ENCODE measurements at regions not wholly inside any gene's neighbourhood (a gene's known extent, or its start where the extent isn't known, plus 50 kb on each side); places are given as distances from the start of the nearest gene placed in this dataset.

DNA sequence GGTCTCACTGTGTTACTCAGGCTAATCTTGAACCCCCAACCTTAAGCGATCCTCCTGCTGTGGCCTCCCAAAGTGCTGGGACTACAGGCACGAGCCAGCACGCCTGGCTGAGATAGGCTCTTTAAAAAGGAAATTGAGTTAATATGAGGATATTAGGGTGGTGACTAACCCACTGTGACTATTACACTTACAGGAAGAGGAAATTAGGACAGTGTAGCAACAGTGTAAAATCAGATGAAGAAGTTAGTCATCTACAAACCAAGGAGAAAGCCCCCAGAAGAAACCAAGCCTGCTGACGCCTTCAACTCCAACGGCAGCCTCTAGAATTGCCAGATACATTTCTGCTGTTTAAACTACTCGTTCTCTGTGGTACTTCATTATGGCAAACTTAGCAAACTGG, 711.9 kb downstream of the SUCLG1 start:
- TF ChIP-seq, protein P1, sequence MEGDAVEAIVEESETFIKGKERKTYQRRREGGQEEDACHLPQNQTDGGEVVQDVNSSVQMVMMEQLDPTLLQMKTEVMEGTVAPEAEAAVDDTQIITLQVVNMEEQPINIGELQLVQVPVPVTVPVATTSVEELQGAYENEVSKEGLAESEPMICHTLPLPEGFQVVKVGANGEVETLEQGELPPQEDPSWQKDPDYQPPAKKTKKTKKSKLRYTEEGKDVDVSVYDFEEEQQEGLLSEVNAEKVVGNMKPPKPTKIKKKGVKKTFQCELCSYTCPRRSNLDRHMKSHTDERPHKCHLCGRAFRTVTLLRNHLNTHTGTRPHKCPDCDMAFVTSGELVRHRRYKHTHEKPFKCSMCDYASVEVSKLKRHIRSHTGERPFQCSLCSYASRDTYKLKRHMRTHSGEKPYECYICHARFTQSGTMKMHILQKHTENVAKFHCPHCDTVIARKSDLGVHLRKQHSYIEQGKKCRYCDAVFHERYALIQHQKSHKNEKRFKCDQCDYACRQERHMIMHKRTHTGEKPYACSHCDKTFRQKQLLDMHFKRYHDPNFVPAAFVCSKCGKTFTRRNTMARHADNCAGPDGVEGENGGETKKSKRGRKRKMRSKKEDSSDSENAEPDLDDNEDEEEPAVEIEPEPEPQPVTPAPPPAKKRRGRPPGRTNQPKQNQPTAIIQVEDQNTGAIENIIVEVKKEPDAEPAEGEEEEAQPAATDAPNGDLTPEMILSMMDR (conservative IDR thresholded peaks at IDR 0.05), result no peak
- Mint-ChIP-seq H3K27ac (no peak overlapping the region), H3K27me3 (peaks cover 6% of the 10 kb centered on the region), H3K36me3 (no peaks in the 10 kb centered on the region), H3K9me3 (peaks cover 5% of the 10 kb centered on the region), H3K4me3 (no peak overlapping the region), H3K4me1 (ENCODE audit: unreplicated experiment) (peaks cover 7% of the 10 kb centered on the region)
- no peak for DNase-seq (ENCODE audit: extremely low spot score, unreplicated experiment)

DNA sequence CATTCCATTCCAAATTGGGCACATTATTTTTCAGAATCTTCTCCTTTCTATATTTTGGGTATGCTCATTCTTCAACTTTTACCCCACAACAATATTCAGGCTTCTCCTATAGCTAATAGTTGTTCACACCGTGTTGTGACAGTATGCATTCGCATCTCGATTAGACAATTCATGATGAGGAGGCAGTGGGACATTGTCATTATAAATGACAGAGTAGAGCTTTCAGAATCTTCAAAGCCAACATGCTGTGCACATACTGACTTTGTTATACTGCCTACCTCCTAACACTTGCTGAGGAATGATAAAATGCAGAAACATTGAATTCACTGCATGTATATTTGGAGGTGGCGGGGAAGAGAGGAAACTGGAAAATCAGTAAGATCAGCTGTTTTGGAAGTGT, 714.2 kb downstream of the SUCLG1 start:
- Mint-ChIP-seq H3K27ac (no peak overlapping the region), H3K36me3 (peaks cover 3% of the 10 kb centered on the region), H3K9me3 (peaks cover 16% of the 10 kb centered on the region), H3K27me3 (peaks cover 6% of the 10 kb centered on the region), H3K4me3 (no peak overlapping the region), H3K4me1 (ENCODE audit: unreplicated experiment) (peaks cover 7% of the 10 kb centered on the region)
- DNase-seq (ENCODE audit: extremely low spot score, unreplicated experiment), result no peak
- TF ChIP-seq, protein P1 (conservative IDR thresholded peaks at IDR 0.05), result no peak

DNA sequence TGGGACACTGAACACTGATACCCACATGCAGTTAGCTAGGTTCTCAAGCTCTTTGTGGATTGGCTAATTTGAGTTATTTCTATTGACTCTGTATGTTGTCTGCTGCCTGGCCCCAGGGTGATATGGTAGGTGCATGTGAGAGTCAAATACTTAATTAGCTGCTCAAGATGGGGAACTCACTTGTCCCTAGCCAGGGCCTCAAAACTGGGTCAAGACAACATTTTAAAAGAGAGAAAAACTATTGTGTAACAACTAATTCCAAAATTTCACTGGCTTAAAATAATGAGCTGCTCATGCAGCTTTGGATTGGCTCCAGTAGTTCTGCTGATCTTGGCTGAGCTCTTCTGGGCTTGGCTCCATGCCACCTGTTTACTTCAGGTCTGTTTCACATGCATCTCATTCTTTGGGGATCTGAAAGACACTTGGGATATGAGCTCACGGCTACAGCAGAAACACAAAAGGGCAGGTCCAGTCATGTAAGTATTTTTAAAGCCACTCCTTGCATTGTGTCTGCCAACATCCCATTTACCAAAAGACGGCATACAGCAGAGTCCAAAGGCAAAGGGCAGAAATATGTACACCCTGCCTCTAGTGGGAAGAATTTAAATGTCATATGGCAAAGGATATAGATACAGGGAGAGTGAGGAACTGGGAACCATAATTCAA, 716.8 kb downstream of the SUCLG1 start:
- no peak overlapping the region for H3K4me3 Mint-ChIP-seq
- H3K27me3 Mint-ChIP-seq, result peaks cover 6% of the 10 kb centered on the region
- H3K4me1 Mint-ChIP-seq (ENCODE audit: unreplicated experiment), result peaks cover 7% of the 10 kb centered on the region
- TF ChIP-seq, protein P1 (conservative IDR thresholded peaks at IDR 0.05), result no peak
- no peak for DNase-seq (ENCODE audit: extremely low spot score, unreplicated experiment)
- H3K27ac Mint-ChIP-seq, result no peak overlapping the region
- H3K9me3 Mint-ChIP-seq, result peaks cover 16% of the 10 kb centered on the region
- peaks cover 3% of the 10 kb centered on the region for H3K36me3 Mint-ChIP-seq

DNA sequence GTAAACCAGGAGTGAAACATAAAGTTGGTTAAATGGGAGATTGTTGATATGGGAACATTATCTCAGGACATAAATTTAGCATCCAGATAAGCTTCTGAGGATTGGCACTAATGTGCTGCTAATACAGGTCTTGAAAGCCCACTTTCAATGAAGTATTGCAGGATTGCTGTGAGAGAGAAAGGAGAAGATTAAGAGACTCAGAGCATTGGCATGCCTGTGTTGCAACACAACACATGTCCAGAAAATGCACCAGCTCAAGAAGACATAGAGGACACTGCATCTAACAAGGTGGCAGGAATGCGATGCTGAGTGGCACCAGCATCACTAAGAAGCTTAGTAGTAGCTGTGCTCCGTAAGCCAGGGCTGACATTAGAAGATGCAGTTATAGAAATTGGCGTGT, 728.9 kb downstream of the SUCLG1 start:
- Mint-ChIP-seq H3K36me3 (no peaks in the 10 kb centered on the region), H3K9me3 (no peaks in the 10 kb centered on the region), H3K27me3 (no peaks in the 10 kb centered on the region), H3K27ac (no peak overlapping the region), H3K4me3 (no peak overlapping the region), H3K4me1 (ENCODE audit: unreplicated experiment) (no peaks in the 10 kb centered on the region)
- DNase-seq (ENCODE audit: extremely low spot score, unreplicated experiment), result no peak
- TF ChIP-seq, protein P1 (conservative IDR thresholded peaks at IDR 0.05), result no peak

DNA sequence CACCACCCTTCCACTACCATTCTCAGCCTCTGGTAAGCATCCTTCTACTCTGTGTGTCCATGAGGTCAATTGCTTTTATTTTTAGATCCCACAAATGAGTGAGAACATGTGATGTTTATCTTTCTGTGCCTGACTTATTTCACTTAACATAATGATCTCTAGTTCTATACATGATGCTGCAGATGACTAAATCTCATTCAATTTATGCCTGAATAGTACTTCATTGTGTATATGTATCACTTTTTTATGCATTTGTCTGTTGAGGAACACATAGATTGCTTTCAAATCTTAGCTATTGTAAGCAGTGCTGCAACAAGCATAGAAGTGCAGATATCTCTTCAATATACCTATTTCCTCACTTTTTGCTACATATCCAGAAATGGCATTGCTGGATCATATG, 733.3 kb downstream of the SUCLG1 start:
- no peak overlapping the region for H3K4me3 Mint-ChIP-seq
- no peak for DNase-seq (ENCODE audit: extremely low spot score, unreplicated experiment)
- H3K4me1 Mint-ChIP-seq (ENCODE audit: unreplicated experiment), result no peaks in the 10 kb centered on the region
- no peaks in the 10 kb centered on the region for H3K36me3 Mint-ChIP-seq
- TF ChIP-seq, protein P1 (conservative IDR thresholded peaks at IDR 0.05), result no peak
- no peak overlapping the region for H3K27ac Mint-ChIP-seq
- H3K9me3 Mint-ChIP-seq, result no peaks in the 10 kb centered on the region
- H3K27me3 Mint-ChIP-seq, result no peaks in the 10 kb centered on the region

DNA sequence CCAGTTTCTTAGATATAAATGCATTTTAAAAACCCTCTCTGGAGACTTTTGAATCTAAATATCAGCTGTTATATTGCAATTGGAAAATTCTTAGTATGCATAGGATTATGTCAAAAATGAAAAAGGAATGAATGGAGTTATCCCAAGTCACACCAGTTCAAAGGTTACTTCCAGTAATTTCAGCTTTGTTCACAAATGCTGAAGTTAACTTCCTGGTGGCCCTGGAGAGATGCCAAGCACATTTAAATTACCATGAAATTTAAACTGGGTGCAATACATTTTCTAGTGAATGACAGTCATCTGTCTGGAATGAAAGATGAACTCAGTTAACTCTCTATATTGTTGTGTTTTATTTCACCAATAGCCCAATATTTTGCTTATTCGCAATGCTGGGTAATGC, 753.9 kb downstream of the SUCLG1 start:
- Mint-ChIP-seq H3K4me3 (no peak overlapping the region), H3K27ac (no peak overlapping the region), H3K36me3 (no peaks in the 10 kb centered on the region), H3K4me1 (ENCODE audit: unreplicated experiment) (no peaks in the 10 kb centered on the region), H3K9me3 (no peaks in the 10 kb centered on the region), H3K27me3 (no peaks in the 10 kb centered on the region)
- TF ChIP-seq, protein P1 (conservative IDR thresholded peaks at IDR 0.05), result no peak
- no peak for DNase-seq (ENCODE audit: extremely low spot score, unreplicated experiment)
